Activated T-helper 1 cell treated with anti-CD3 and anti-CD28 coated beads, Interleukin-12 subunit alpha, Interleukin-12 subunit beta, Interleukin-2, Interleukin-4 antibody, amounts not matched to agents 30 ng/mL and 10 ng/mL and 1 ng/mL, durations not matched to agents 14 hours and 24 hours and 36 hours (primary cell): ENCODE measurements at regions not wholly inside any gene's neighbourhood (a gene's known extent, or its start where the extent isn't known, plus 50 kb on each side); places are given as distances from the start of the nearest gene placed in this dataset.

Source experiments
- DNase-seq: peaks from one replicate; pipeline ENCODE4 v3.0.0; 2021; ENCODE audit warnings: low spot score
- H3K27ac Mint-ChIP-seq: one replicate; pipeline ENCODE4 v1.8.0; 2021; ENCODE audit warnings: mild to moderate bottlenecking, mixed read lengths
- H3K27me3 Mint-ChIP-seq: one replicate; pipeline ENCODE4 v1.8.0; 2022; ENCODE audit warnings: mild to moderate bottlenecking, moderate library complexity, mixed read lengths; ENCODE audit not compliant: insufficient read depth
- H3K36me3 Mint-ChIP-seq: one replicate; pipeline ENCODE4 v1.8.0; 2021; ENCODE audit warnings: low read depth, mixed read lengths
- H3K4me1 Mint-ChIP-seq: one replicate; pipeline ENCODE4 v1.8.0; 2021; ENCODE audit warnings: low read depth, mixed read lengths
- H3K4me3 Mint-ChIP-seq: one replicate; pipeline ENCODE4 v1.8.0; 2021; ENCODE audit warnings: mild to moderate bottlenecking, moderate library complexity, mixed read lengths
- H3K9me3 Mint-ChIP-seq: one replicate; pipeline ENCODE4 v1.8.0; 2021; ENCODE audit warnings: mixed read lengths
- intact Hi-C: fragments of 100-400 bp; cut with micrococcal nuclease; formaldehyde crosslinking; loops from one replicate; pipeline ENCODE4 v1.15.1; 2024

DNA sequence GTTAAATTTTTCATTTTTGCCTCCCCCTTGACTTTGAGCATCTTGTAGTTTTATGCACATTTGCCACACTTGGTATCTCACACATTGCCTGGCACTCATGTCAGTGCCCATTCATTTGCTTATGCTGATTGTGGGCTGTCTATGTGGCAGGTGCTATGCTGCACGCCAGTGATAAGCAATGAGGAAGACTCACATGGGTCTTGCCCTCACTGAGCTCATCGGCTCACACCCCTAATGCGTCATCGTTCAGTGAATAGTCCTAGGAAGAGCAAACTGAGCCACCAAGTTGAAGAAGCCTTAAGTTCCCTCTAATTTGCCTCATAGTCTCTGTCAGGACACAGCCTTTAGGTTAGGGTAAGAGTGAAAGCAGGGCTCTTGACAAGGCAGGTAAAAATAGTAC lies 209.4 kb upstream of the IL12B start:
- no peak overlapping the region for H3K27ac Mint-ChIP-seq
- H3K4me3 Mint-ChIP-seq, result no peak overlapping the region
- no peaks in the 10 kb centered on the region for H3K9me3 Mint-ChIP-seq
- peaks cover 14% of the 10 kb centered on the region for H3K27me3 Mint-ChIP-seq
- no peak for DNase-seq
- H3K36me3 Mint-ChIP-seq, result peaks cover 2% of the 10 kb centered on the region
- no peaks in the 10 kb centered on the region for H3K4me1 Mint-ChIP-seq
- intact Hi-C loops, result no loop called here

DNA sequence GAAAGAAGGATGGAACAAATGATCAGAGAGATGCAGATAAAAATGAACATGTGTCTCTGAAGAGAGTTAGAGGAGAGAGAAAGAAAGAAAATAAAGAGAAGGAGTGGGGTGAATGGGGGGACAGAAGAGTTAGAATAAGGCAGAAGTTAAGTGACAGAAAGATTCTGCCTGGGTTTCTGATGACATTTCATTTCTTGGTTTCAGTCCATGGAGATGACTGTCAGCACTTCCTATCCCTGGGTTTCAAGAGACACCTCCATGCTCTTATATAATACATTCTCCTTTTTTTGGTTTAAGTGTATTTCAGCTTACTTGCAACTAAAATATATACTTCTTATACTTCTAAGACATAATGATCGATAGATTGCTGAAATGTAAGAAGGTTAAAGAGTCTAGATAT lies 213.0 kb upstream of the IL12B start:
- no peak for DNase-seq
- H3K27ac Mint-ChIP-seq, result no peak overlapping the region
- H3K27me3 Mint-ChIP-seq, result peaks cover 22% of the 10 kb centered on the region
- H3K9me3 Mint-ChIP-seq, result peaks cover 8% of the 10 kb centered on the region
- intact Hi-C loops, result no loop called here
- H3K36me3 Mint-ChIP-seq, result peaks cover 3% of the 10 kb centered on the region
- H3K4me3 Mint-ChIP-seq, result no peak overlapping the region
- H3K4me1 Mint-ChIP-seq, result no peaks in the 10 kb centered on the region

DNA sequence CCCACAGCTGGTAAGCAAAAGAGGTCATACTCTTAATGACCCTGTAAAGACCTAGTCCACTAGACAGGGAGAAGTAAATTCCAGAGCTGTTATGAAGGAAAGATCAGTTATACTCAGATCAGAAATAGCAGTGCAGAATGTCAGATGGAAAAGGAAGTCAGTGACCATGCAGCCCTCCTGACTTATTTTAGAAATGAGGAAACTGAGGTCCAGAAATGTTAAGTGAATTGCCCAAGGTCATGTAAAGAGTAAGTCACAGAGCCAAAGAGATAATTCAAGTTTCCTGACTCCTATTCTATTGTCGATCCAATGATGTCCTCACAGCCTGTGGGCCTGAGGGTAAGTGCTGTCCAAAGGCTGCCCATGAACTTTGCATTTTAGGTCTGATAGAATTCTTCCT lies 214.9 kb upstream of the IL12B start:
- no peak for DNase-seq
- no peaks in the 10 kb centered on the region for H3K4me1 Mint-ChIP-seq
- H3K36me3 Mint-ChIP-seq, result peaks cover 3% of the 10 kb centered on the region
- intact Hi-C loops, result no loop called here
- H3K4me3 Mint-ChIP-seq, result no peak overlapping the region
- peaks cover 8% of the 10 kb centered on the region for H3K9me3 Mint-ChIP-seq
- no peak overlapping the region for H3K27ac Mint-ChIP-seq
- H3K27me3 Mint-ChIP-seq, result peaks cover 25% of the 10 kb centered on the region

DNA sequence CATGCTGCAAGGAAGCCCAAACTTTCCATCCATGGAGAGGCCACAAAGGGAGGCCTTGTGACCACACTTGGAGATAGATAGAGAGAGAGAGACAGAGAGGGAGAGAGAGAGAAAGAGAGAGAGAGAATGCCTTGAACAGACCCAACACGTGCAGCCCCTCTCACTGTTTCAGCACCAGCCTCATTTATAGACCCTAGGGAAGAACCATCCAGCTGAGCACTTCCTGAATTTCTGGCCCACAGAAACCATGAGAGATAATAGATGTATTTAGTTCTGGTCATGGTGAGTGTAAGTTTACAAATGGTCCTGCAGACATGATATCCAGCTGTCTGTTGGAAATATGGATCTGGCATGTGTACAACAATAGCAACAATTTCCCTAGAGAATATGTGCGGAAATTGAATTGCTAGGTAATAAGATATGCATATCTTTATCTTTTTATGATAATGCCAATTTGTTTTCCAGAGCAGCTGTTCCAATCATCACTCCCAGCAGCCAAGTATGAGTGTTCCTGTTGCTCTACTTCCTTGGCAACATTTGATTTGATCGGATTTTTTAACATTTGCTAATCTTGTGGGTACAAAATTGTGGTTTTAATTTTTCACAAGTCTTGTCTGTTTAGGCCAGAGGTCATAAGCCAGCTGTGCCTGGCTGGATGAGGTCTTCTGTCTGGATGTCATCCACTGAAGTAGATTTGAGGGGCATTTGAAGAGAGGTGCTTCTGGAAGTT lies 217.3 kb upstream of the IL12B start:
- intact Hi-C loops, result no loop called here
- H3K9me3 Mint-ChIP-seq, result peaks cover 8% of the 10 kb centered on the region
- H3K4me1 Mint-ChIP-seq, result no peaks in the 10 kb centered on the region

DNA sequence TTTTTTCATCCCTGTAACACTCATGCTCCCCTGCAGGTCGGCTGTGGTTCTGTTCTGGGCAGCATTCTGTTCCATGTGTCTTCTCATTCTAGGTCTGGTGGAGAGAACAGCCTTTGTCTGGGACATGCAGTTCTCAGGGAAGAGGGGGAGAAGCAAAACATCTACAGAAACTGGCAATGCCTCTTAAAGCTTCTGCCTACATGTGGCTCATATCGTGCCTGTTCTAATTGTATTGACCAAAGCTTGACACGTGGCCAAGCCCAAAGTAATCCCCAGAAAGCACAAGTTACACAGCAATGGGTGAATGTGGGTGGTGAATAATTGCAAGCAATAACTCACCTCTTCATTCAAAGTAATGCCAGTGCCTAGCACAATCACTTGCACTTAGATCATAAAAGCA lies 218.2 kb upstream of the IL12B start:
- H3K27ac Mint-ChIP-seq, result no peak overlapping the region
- intact Hi-C loops, result no loop called here
- H3K4me1 Mint-ChIP-seq, result no peaks in the 10 kb centered on the region
- no peak overlapping the region for H3K4me3 Mint-ChIP-seq
- H3K27me3 Mint-ChIP-seq, result peaks cover 23% of the 10 kb centered on the region
- H3K36me3 Mint-ChIP-seq, result peaks cover 2% of the 10 kb centered on the region
- H3K9me3 Mint-ChIP-seq, result peaks cover 8% of the 10 kb centered on the region
- no peak for DNase-seq

More for the DNA sequence above, 217.3 kb upstream of the IL12B start:
- H3K36me3 Mint-ChIP-seq, result peaks cover 2% of the 10 kb centered on the region
- H3K27ac Mint-ChIP-seq, result no peak overlapping the region
- H3K27me3 Mint-ChIP-seq, result peaks cover 23% of the 10 kb centered on the region
- no peak overlapping the region for H3K4me3 Mint-ChIP-seq
- DNase-seq, result no peak

DNA sequence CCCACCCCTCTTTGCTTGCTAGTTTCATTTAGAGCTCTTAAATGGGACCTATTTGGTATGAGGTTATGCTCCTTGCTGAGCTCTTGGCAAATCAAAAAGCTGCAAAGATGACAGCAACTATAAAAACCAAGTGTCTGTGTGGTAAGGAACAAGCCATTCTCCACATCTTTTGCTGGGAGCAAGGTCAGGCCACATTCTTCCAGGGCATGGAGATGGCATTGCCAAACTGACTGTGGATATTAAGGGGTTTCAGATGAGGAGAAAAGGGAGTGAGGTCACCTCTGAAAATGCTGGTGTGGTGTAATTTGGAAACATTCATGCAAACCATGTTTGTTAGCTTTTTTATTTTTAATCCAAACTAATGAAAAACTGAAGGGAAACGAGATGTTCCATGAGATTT lies 218.8 kb upstream of the IL12B start:
- Mint-ChIP-seq H3K9me3 (peaks cover 8% of the 10 kb centered on the region), H3K4me1 (no peaks in the 10 kb centered on the region), H3K27ac (no peak overlapping the region), H3K4me3 (no peak overlapping the region), H3K27me3 (peaks cover 20% of the 10 kb centered on the region), H3K36me3 (peaks cover 2% of the 10 kb centered on the region)
- intact Hi-C loops, result no loop called here
- DNase-seq, result no peak

DNA sequence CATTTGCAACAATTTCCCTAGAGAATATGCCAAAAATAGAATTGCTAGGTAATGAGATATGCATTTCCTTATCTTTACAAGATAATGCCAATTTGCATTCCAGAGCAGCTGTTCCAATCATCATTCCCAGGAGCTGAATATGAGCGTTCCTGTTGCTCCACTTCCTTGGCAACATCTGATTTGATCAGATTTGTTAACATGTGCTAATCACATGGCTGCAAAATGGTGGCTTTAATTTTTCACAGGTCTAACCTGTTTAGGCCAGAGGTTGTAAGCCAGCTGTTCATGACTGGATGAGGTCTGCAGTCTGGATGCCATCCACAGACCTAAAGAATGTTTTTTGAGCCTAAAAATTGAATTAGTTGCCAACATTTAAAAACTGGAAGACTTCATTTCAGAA lies 220.7 kb upstream of the IL12B start:
- intact Hi-C loops, result no loop called here
- Mint-ChIP-seq H3K27me3 (peaks cover 22% of the 10 kb centered on the region), H3K27ac (no peak overlapping the region), H3K36me3 (peaks cover 2% of the 10 kb centered on the region), H3K9me3 (peaks cover 8% of the 10 kb centered on the region), H3K4me3 (no peak overlapping the region), H3K4me1 (no peaks in the 10 kb centered on the region)
- DNase-seq, result no peak

DNA sequence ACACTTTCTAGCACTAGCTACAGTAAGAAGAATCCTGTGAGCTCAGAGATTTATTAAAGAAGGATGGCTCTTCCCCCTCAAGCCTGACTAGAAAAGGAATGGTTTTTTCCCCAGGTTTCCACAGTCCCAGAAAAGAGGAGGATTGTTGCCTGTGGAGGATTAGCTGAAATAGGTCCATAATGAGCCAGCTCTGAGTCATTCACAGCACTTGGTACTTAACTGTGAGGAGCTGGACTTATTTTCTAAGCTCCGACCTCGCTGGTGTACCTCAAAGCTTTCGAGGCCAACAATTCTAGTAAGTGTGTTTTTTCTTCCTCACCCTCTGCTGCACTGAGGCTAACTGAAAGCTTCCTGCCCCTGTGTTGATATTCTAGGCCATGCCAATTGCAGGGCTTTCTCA lies 222.5 kb upstream of the IL12B start:
- Mint-ChIP-seq H3K27ac (no peak overlapping the region), H3K27me3 (peaks cover 13% of the 10 kb centered on the region), H3K36me3 (no peaks in the 10 kb centered on the region), H3K4me1 (no peaks in the 10 kb centered on the region), H3K9me3 (no peaks in the 10 kb centered on the region), H3K4me3 (no peak overlapping the region)
- DNase-seq, result no peak
- intact Hi-C loops, result no loop called here

DNA sequence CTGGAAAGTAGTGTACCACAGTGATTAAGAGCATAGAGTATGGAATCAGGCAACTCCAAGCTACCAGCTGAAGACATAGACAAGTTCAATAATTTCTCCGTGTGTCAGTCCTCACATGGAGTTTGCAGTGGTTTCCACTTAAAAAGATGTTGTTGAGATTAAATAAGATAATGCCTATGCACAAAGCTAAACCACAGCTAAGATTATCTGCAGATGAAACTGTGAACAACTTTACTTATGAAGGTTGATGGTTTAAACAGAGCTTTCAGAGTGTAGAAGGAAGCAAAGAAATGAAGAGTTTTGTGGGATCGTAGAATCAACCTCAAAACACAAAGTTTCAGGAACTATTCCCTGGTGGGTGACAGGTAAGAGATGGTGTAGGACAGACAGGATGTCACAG lies 223.5 kb upstream of the IL12B start:
- no peak for DNase-seq
- Mint-ChIP-seq H3K27ac (no peak overlapping the region), H3K4me1 (no peaks in the 10 kb centered on the region), H3K27me3 (peaks cover 13% of the 10 kb centered on the region), H3K4me3 (no peak overlapping the region), H3K36me3 (no peaks in the 10 kb centered on the region), H3K9me3 (no peaks in the 10 kb centered on the region)
- intact Hi-C loops, result no loop called here

DNA sequence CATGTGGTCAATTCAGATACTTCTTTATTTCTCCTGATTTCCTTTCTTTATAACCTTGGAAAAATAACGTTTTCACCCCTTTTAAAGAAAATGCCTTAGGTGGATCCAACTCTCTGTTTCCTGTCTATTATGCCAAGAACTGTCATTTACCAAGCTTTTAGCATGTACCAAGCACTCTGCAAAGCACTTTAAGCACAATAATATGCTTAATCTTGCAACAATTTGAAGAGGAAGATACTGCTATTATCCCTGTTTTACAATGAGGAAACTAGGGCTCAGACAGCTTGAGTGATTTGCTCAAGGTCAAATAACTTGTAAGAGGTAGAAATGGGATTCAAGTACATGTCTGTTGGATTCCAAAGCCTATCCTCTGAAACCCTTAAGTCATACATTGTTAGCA lies 224.8 kb upstream of the IL12B start:
- Mint-ChIP-seq H3K36me3 (no peaks in the 10 kb centered on the region), H3K27ac (no peak overlapping the region), H3K4me3 (no peak overlapping the region), H3K4me1 (no peaks in the 10 kb centered on the region), H3K9me3 (no peaks in the 10 kb centered on the region), H3K27me3 (peaks cover 10% of the 10 kb centered on the region)
- no peak for DNase-seq
- intact Hi-C loops, result no loop called here

DNA sequence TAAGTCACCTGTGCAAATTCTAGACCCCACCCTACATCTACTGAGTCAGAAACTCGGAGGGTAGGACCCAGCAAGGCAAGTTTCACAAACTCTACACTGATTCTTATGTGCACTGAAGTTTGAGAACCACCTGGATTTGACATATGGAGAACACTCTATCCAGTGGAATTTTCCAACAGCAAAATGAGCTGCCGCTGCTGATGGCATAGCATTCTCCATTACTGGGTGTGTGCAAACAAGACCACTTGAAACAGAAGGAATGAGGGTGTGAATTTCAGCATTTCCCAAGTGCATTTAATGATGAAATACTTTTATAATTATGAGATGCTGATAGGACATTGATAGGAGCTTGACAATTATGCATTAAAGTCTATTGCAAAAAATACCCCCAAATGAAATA lies 229.1 kb upstream of the IL12B start:
- Mint-ChIP-seq H3K9me3 (no peaks in the 10 kb centered on the region), H3K4me3 (no peak overlapping the region), H3K27me3 (peaks cover 20% of the 10 kb centered on the region), H3K27ac (no peak overlapping the region), H3K36me3 (no peaks in the 10 kb centered on the region), H3K4me1 (no peaks in the 10 kb centered on the region)
- no peak for DNase-seq
- intact Hi-C loops, result no loop called here

DNA sequence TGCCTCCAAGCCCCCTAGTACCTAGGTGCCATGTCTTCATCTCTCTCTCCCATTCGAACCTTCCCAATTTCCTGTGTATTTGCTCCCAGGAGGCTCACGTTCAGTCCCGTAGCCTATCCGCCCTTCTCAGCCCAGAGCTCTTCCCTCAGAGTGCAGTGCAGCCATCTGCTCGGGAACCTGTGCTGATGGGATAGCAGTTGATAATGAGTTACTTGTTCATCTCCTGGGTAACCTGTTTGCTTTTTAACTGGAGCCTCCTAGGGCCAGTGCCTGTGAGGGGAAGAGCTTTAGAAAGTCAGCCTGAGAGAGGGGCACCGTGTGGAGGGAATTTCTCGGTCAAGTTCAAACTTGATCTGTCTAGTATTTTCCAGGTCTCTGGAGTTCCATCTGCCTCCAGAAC lies 229.8 kb upstream of the IL12B start:
- Mint-ChIP-seq H3K4me3 (no peak overlapping the region), H3K27ac (no peak overlapping the region), H3K9me3 (no peaks in the 10 kb centered on the region), H3K36me3 (no peaks in the 10 kb centered on the region), H3K27me3 (peaks cover 17% of the 10 kb centered on the region), H3K4me1 (no peaks in the 10 kb centered on the region)
- no peak for DNase-seq
- intact Hi-C loops, result no loop called here

DNA sequence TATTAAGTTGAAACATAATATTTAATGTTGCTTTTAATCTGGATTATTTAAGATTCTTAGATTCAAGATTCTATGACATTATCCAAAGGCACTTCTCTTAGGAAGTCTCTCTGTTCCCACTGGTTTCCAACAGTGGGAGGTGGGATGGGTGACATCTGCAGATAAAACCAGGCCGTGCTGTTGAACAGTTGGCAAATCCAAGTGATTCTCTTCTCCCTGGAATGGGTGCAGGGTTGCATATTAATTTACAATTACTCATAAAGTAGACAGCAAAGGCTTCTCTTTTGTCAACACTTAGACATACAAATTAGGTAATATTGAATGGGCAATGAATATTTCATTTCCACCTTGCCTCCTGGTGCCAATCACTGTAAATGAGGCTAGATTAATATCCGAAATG lies 233.7 kb upstream of the IL12B start:
- no peak overlapping the region for H3K27ac Mint-ChIP-seq
- no peaks in the 10 kb centered on the region for H3K4me1 Mint-ChIP-seq
- no peaks in the 10 kb centered on the region for H3K36me3 Mint-ChIP-seq
- no peak for DNase-seq
- H3K27me3 Mint-ChIP-seq, result peaks cover 24% of the 10 kb centered on the region
- no peak overlapping the region for H3K4me3 Mint-ChIP-seq
- intact Hi-C loops, result no loop called here
- H3K9me3 Mint-ChIP-seq, result no peaks in the 10 kb centered on the region

DNA sequence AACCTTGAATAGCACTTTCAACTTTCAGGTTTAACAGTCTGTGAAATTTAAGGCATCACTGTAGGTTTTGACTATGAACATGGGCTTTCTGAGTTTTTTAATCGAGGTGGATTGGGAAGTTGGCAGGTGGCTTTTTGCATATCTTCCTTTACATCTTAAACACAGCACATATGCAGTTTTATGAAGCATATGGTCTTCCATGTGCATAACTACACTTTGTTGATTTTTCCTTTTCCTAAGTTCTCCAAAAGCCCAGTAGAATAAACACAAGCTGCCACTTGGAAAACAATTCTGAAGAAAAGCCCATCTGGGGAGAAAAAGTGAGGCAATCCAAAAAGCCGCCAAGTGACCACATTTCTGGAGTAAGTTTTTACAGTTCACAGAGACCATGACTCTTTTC lies 236.5 kb upstream of the IL12B start:
- DNase-seq, result no peak

More for the DNA sequence above, 236.5 kb upstream of the IL12B start:
- no peak overlapping the region for H3K27ac Mint-ChIP-seq
- H3K36me3 Mint-ChIP-seq, result no peaks in the 10 kb centered on the region
- no peaks in the 10 kb centered on the region for H3K9me3 Mint-ChIP-seq
- H3K27me3 Mint-ChIP-seq, result peaks cover 18% of the 10 kb centered on the region
- H3K4me1 Mint-ChIP-seq, result no peaks in the 10 kb centered on the region
- H3K4me3 Mint-ChIP-seq, result no peak overlapping the region
- intact Hi-C loops, result no loop called here
